HepG2 (cell line): ENCODE measurements at regions not wholly inside any gene's neighbourhood (a gene's known extent, or its start where the extent isn't known, plus 50 kb on each side); places are given as distances from the start of the nearest gene placed in this dataset.

Source experiments
- ELF3 ChIP-seq: IDR thresholded peaks from 2 replicates; pipeline ENCODE4 v1.6.1; 2016; ENCODE audit warnings: missing genetic modification reagents, missing compliant biosample characterization
- ETV6 ChIP-seq: sonication (generic); formaldehyde crosslinking; conservative IDR thresholded peaks from 2 replicates; pipeline ENCODE4 v1.4.0; 2020; ENCODE audit warnings: missing genetic modification reagents
- HMG20A ChIP-seq: IDR thresholded peaks from 2 replicates; pipeline ENCODE4 v1.6.1; 2016; ENCODE audit warnings: borderline replicate concordance
- JUND ChIP-seq: sonication (generic); formaldehyde crosslinking; IDR thresholded peaks from 2 replicates; pipeline ENCODE4 v1.8.0; 2022; ENCODE audit warnings: mild to moderate bottlenecking, missing genetic modification reagents
- MAFK ChIP-seq, 2 experiments: IDR thresholded peaks in 1 of 2; conservative IDR thresholded peaks in 1 of 2; 2 replicates each; pipeline ENCODE4 v1.6.1; 2011; ENCODE audit warnings: improper control_type of control experiment in 2 of 2, low read length in 2 of 2
- NR2C2 ChIP-seq: sonication (generic); formaldehyde crosslinking; IDR thresholded peaks from 2 replicates; pipeline ENCODE4 v1.4.0; 2020; ENCODE audit warnings: missing genetic modification reagents, mild to moderate bottlenecking, moderate library complexity, borderline replicate concordance
- NR3C1 ChIP-seq: sonication (generic); formaldehyde crosslinking; IDR thresholded peaks from 2 replicates; pipeline ENCODE4 v1.4.0; 2020; ENCODE audit warnings: missing genetic modification reagents
- RBM22 ChIP-seq: fragments of 200-400 bp; formaldehyde crosslinking; optimal IDR thresholded peaks from 2 replicates; pipeline ENCODE3; 2017; ENCODE audit warnings: mild to moderate bottlenecking, low read length, moderate library complexity
- SALL1 ChIP-seq: sonication (generic); formaldehyde crosslinking; IDR thresholded peaks from 2 replicates; pipeline ENCODE4 v1.8.0; 2022; ENCODE audit warnings: mild to moderate bottlenecking, missing genetic modification reagents
- SOX6 ChIP-seq, 2 experiments: fragments of 450-650 bp in 1 of 2; sonication (generic) in 1 of 2; formaldehyde crosslinking in 1 of 2; IDR thresholded peaks; 2 replicates each; pipeline versions ENCODE4 v1.4.0 to v1.6.1; 2017 to 2020; ENCODE audit warnings: antibody characterized with exemption in 1 of 2, mild to moderate bottlenecking in 1 of 2, missing genetic modification reagents in 1 of 2
- SP2 ChIP-seq: sonication (generic); formaldehyde crosslinking; IDR thresholded peaks from 2 replicates; pipeline ENCODE4 v1.5.1; 2020; ENCODE audit warnings: mild to moderate bottlenecking, missing genetic modification reagents
- YEATS4 ChIP-seq: sonication (generic); formaldehyde crosslinking; IDR thresholded peaks from 2 replicates; pipeline ENCODE4 v1.4.0; 2020; ENCODE audit warnings: missing genetic modification reagents, borderline replicate concordance
- ZBTB38 ChIP-seq: sonication (generic); formaldehyde crosslinking; IDR thresholded peaks from 2 replicates; pipeline ENCODE4 v1.5.1; 2020; ENCODE audit warnings: mild to moderate bottlenecking, missing genetic modification reagents
- ZNF44 ChIP-seq: sonication (generic); formaldehyde crosslinking; IDR thresholded peaks from 2 replicates; pipeline ENCODE4 v1.5.1; 2020; ENCODE audit warnings: mild to moderate bottlenecking, missing genetic modification reagents
- ZNF652 ChIP-seq: IDR thresholded peaks from 2 replicates; pipeline ENCODE4 v1.6.1; 2016; ENCODE audit warnings: low read depth, borderline replicate concordance
- TF ChIP-seq, protein P1 (sequence below): sonication (generic); formaldehyde crosslinking; IDR thresholded peaks from 2 replicates; pipeline ENCODE4 v1.5.0; 2020; ENCODE audit warnings: mild to moderate bottlenecking, missing genetic modification reagents, moderate library complexity
- TF ChIP-seq, protein P2 (sequence below), 2 experiments: IDR thresholded peaks; 2 replicates each; pipeline ENCODE4 v1.6.1; 2011 to 2012; ENCODE audit warnings: low read length in 2 of 2, borderline replicate concordance in 1 of 2, low read depth in 1 of 2, mild to moderate bottlenecking in 1 of 2, moderate library complexity in 1 of 2
- TF ChIP-seq, protein P3 (sequence below): sonication (generic); formaldehyde crosslinking; IDR thresholded peaks from 2 replicates; pipeline ENCODE4 v1.8.0; 2023; ENCODE audit warnings: mild to moderate bottlenecking, missing genetic modification reagents
- TF ChIP-seq, protein P4 (sequence below): sonication (generic); formaldehyde crosslinking; IDR thresholded peaks from 2 replicates; pipeline ENCODE4 v1.8.0; 2022; ENCODE audit warnings: missing genetic modification reagents, mild to moderate bottlenecking, borderline replicate concordance
- TF ChIP-seq, protein P5 (sequence below): IDR thresholded peaks from 2 replicates; pipeline ENCODE4 v1.6.1; 2012; ENCODE audit warnings: low read depth, low read length, improper control_type of control experiment

DNA sequence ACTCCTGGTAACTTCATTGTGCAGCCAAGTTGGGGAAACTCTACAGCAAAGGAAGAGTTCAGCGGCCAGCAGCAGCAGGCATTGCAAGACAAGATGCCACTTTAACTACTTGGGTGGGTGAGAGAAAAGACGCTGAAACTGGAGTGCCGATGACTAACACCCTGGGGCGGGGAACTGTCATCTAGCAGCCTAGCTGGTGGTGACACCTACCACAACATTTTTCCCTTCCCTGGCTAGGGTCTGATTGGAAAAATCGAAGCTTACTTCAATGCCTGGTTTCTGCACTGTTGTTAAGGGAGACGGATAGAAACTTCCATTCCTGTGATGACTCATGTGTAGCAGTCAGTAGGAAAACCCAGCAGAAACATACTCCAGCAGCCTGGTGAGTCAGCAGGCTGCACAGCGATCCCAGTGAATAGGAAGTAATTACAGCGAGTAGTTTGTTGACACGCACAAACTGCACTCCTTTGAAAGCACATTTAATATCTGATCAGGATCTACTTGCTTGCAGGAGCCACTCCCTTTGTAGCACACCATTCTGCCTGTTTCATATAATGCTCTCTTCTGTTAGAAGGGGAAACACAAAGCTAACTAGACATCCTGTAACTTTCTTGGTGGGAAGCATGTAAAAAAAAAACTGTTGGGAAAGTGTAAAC is 62.1 kb upstream of the MAPRE2 start (continued):
- TF ChIP-seq ELF3 (CRISPR knock-in tag), result peak; percentile 95
- TF ChIP-seq ZBTB38 (CRISPR knock-in tag), result 0 out of 2 replicates have a peak, but pooled peaks have one; percentile 14
- TF ChIP-seq ZNF652 (CRISPR knock-in tag), result peak; percentile 58; the same call in 1 of the 2 replicates
- TF ChIP-seq RBM22, result no peak
- peak; percentile 89 for TF ChIP-seq SALL1 (CRISPR knock-in tag)
- peak; percentile 70 to 83 for TF ChIP-seq MAFK (conservative IDR thresholded peaks at IDR 0.05 in 1 of 2, IDR thresholded peaks at IDR 0.05 in 1 of 2; ENCODE audit: low read length in 2 of 2)
- peak; percentile 51 for TF ChIP-seq YEATS4 (CRISPR knock-in tag)
- TF ChIP-seq ETV6 (CRISPR knock-in tag), result peak; percentile 26; the same call in 1 of the 2 replicates
- TF ChIP-seq JUND (CRISPR knock-in tag), result peak; percentile 97
- peak; percentile 61; the same call in 1 of the 2 replicates for TF ChIP-seq HMG20A (CRISPR knock-in tag)
- no peak for TF ChIP-seq NR3C1 (CRISPR knock-in tag)
- TF ChIP-seq ZNF44, result 0 out of 2 replicates have a peak, but pooled peaks have one; percentile 44
- TF ChIP-seq, protein P1, sequence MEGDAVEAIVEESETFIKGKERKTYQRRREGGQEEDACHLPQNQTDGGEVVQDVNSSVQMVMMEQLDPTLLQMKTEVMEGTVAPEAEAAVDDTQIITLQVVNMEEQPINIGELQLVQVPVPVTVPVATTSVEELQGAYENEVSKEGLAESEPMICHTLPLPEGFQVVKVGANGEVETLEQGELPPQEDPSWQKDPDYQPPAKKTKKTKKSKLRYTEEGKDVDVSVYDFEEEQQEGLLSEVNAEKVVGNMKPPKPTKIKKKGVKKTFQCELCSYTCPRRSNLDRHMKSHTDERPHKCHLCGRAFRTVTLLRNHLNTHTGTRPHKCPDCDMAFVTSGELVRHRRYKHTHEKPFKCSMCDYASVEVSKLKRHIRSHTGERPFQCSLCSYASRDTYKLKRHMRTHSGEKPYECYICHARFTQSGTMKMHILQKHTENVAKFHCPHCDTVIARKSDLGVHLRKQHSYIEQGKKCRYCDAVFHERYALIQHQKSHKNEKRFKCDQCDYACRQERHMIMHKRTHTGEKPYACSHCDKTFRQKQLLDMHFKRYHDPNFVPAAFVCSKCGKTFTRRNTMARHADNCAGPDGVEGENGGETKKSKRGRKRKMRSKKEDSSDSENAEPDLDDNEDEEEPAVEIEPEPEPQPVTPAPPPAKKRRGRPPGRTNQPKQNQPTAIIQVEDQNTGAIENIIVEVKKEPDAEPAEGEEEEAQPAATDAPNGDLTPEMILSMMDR, result no peak
- TF ChIP-seq SP2, result no peak
- no peak for TF ChIP-seq SOX6 (IDR thresholded peaks at IDR 0.05)
- peak; percentile 71 for TF ChIP-seq SOX6 (CRISPR knock-in tag; IDR thresholded peaks at IDR 0.05)
- TF ChIP-seq, protein P2, sequence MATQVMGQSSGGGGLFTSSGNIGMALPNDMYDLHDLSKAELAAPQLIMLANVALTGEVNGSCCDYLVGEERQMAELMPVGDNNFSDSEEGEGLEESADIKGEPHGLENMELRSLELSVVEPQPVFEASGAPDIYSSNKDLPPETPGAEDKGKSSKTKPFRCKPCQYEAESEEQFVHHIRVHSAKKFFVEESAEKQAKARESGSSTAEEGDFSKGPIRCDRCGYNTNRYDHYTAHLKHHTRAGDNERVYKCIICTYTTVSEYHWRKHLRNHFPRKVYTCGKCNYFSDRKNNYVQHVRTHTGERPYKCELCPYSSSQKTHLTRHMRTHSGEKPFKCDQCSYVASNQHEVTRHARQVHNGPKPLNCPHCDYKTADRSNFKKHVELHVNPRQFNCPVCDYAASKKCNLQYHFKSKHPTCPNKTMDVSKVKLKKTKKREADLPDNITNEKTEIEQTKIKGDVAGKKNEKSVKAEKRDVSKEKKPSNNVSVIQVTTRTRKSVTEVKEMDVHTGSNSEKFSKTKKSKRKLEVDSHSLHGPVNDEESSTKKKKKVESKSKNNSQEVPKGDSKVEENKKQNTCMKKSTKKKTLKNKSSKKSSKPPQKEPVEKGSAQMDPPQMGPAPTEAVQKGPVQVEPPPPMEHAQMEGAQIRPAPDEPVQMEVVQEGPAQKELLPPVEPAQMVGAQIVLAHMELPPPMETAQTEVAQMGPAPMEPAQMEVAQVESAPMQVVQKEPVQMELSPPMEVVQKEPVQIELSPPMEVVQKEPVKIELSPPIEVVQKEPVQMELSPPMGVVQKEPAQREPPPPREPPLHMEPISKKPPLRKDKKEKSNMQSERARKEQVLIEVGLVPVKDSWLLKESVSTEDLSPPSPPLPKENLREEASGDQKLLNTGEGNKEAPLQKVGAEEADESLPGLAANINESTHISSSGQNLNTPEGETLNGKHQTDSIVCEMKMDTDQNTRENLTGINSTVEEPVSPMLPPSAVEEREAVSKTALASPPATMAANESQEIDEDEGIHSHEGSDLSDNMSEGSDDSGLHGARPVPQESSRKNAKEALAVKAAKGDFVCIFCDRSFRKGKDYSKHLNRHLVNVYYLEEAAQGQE (IDR thresholded peaks at IDR 0.05; ENCODE audit: borderline replicate concordance in 1 of 2, low read depth in 1 of 2, low read length in 2 of 2), result no peak; a peak in 1 of 4 replicates
- TF ChIP-seq, protein P3, sequence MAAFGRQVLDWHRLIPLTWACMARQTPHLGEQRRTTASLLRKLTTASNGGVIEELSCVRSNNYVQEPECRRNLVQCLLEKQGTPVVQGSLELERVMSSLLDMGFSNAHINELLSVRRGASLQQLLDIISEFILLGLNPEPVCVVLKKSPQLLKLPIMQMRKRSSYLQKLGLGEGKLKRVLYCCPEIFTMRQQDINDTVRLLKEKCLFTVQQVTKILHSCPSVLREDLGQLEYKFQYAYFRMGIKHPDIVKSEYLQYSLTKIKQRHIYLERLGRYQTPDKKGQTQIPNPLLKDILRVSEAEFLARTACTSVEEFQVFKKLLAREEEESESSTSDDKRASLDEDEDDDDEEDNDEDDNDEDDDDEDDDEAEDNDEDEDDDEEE (CRISPR knock-in tag), result no peak
- TF ChIP-seq NR2C2 (CRISPR knock-in tag), result 0 out of 2 replicates have a peak, but pooled peaks have one; percentile 16
- TF ChIP-seq, protein P4, sequence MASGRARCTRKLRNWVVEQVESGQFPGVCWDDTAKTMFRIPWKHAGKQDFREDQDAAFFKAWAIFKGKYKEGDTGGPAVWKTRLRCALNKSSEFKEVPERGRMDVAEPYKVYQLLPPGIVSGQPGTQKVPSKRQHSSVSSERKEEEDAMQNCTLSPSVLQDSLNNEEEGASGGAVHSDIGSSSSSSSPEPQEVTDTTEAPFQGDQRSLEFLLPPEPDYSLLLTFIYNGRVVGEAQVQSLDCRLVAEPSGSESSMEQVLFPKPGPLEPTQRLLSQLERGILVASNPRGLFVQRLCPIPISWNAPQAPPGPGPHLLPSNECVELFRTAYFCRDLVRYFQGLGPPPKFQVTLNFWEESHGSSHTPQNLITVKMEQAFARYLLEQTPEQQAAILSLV (CRISPR knock-in tag), result no peak
- TF ChIP-seq, protein P5, sequence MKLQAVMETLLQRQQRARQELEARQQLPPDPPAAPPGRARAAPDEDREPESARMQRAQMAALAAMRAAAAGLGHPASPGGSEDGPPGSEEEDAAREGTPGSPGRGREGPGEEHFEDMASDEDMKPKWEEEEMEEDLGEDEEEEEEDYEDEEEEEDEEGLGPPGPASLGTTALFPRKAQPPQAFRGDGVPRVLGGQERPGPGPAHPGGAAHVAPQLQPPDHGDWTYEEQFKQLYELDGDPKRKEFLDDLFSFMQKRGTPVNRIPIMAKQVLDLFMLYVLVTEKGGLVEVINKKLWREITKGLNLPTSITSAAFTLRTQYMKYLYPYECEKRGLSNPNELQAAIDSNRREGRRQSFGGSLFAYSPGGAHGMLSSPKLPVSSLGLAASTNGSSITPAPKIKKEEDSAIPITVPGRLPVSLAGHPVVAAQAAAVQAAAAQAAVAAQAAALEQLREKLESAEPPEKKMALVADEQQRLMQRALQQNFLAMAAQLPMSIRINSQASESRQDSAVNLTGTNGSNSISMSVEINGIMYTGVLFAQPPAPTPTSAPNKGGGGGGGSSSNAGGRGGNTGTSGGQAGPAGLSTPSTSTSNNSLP, result peak; percentile 93
